HG02763 (cell line): ENCODE measurements at regions not wholly inside any gene's neighbourhood (a gene's known extent, or its start where the extent isn't known, plus 50 kb on each side); places are given as distances from the start of the nearest gene placed in this dataset.
"Not testable (repeated sequence)": the region's sequence is repeated elsewhere in the genome, so short reads cannot be mapped to it uniquely, and the experiment has no call there.

Source experiments
- ATAC-seq: cut with Tn5 transposase; IDR thresholded peaks from one replicate; pipeline ENCODE4 v1.9.1; 2021; ENCODE audit warnings: mild to moderate bottlenecking, moderate library complexity; ENCODE audit not compliant: unreplicated experiment

DNA sequence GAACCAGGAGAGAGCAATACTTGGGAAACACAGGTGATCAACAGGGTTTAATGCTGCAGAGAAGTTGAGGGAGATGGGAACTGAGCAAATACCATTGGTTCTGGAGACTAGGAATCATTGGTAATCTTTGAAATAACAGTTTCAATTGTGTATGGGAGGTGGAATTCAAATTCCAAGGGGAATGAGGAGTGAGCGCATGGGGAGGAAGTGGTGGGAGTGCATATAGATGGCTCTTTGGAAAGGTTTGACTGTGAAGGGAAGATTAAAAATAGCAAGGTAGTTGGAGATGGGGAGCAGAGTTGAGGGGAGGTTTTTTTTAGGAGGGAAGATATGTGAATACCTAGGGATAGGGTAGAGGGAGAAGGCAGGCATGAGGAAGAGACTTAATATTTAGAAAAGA lies 51.1 kb upstream of the ROPN1 start:
- ATAC-seq, result no peak

DNA sequence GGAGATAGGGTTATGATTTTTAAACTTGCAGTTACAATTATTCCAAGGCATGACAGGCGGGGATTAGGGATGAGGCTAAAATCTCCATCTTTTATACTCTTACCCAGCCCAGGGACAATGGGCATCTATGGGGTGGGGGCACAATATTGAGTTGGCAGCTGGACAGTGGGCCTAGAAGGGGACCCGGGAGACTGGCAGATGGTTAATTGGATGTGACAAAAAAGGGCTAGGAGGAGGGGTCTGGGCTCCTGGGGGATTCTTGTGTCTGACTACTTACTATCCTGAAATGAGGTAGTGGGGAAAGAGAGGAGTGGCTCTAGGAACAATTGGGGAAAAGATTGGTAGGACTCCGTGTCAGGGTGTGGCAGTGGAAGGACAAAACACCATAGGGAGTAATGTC lies 53.0 kb upstream of the ROPN1 start:
- ATAC-seq, result no peak

DNA sequence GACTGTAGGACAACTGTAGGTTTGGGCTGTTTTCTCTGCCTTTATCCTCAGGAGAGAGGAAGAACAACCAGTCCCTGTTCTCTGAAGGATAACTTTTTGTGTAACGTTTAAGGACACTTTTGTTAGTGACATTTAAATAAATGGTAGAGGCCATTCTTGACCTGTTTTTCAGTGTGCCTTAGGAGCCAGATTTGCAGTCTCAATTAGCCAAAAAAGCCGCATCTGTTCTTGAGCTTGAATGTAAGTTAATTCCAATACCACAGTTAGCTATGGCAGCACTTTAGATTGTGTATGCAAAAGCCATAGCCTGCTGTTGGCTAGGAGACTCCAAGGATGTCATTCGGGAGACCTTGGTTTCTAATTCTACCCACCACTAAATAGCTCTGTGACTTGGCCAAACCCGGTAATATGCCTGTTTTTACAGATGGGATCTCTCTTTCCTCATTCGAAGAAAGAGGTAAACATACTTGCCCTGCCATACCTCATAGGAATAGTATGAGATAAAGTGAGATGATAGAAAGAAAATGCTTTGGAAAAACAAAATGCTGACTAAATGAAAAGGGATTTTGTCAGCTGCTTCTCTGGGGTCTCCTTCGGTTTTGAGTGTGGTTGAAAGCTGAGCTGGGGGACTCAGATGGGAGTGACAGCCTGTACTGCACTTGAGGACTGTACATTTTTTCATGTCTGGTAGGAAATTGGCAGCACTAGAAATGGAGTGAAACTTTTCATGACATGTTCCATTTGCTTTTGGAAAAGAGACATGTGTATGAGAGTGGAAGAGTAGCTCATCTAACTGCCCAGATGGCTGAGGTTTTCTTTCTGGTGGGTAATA lies 57.3 kb upstream of the ROPN1 start:
- no peak for ATAC-seq

DNA sequence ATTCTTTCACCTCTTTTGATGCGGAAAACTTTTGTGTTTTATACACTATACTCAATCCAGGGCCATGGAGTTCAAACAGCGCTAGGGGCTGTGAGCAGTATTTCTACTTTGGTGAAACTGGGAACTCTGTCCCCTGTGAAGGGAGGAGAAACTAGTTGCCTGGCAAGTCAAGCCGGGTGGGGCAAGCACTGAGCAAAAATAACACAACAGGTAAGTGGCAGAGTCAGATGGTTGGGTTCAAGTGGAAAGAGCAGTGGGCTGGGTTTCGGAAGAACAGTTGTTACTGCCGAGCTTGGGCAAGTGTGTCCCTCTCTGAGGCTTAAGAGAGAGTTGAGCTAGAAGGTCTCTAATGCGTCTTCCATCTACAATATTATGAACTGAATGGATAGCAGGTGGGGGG lies 59.7 kb upstream of the ROPN1 start:
- no peak for ATAC-seq

DNA sequence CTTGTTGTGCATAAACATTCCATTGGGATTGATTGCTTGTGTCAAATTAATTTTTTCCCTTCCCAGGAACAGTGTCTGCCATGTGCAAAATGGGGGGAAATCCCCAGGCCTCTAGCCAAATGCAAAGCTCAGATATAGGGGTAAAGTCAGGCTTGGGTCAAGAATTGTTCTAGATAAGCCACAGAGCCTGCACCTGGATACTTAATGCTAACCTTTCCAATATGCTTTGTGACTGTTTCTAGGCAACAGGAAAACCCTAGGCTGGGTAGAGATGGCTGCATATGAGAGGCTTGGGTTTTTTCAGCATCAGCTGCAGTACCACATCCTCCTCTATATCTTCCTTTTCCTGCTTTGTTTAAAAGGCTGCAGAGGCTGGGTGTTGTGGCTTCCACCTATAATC lies 61.9 kb upstream of the ROPN1 start:
- no peak for ATAC-seq

DNA sequence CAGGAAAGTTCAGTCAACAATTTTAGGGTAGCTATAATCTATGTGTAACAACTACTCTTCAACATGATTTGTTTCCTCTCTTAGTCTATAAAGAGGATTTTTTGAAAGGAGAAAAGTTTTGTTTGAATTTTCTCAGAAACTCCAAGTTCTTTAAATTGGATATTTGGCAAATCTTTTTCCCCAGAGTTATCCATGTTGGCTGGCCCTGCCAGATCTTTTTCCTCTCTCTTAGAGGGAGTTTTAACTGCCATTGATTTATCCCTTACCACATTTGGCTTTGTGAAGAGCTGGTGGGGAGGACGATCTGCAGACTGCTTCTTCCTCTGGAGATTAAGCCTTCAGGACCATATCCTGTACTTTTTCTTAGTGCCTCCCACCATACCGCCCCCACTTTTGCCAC lies 64.9 kb upstream of the ROPN1 start:
- no peak for ATAC-seq

DNA sequence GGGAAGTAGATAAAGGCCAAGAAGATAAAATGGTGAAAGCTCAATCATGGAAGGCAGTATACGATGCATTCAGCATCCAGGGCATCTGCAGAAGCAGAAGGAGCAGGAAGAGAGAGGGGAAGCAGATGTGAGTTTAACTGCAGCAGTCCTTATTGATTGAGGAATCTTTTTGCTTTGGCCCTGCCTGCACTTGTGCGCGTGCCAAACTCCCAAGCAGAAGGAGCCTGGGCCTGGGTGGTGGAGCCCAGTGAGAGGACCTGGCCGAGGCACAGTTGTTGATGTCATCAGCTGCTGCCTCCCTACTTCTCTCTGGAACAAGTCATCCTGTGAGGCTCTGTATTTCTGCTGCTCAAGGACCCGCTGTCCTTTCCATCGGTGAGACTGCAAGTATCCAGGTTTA lies 65.5 kb upstream of the ROPN1 start:
- no peak for ATAC-seq

DNA sequence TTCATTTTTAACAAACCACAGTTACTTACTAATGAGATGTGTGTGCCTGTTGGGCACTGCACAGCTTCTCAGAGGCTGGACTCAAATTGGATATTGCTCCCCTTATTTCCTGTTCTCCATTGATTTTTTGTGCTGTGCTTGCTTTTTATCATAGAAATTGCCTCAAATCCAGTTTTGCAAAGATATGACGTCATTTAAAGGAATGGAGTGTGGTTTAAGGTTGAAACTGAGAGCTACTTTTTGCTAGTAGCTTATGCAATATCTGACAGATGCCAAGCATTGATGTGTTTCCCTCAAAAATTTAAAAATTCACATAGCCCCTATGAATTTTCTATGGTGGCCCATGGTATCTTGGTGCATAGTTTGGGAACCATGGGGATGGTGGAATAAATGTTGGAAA lies 67.7 kb upstream of the ROPN1 start:
- ATAC-seq, result no peak

DNA sequence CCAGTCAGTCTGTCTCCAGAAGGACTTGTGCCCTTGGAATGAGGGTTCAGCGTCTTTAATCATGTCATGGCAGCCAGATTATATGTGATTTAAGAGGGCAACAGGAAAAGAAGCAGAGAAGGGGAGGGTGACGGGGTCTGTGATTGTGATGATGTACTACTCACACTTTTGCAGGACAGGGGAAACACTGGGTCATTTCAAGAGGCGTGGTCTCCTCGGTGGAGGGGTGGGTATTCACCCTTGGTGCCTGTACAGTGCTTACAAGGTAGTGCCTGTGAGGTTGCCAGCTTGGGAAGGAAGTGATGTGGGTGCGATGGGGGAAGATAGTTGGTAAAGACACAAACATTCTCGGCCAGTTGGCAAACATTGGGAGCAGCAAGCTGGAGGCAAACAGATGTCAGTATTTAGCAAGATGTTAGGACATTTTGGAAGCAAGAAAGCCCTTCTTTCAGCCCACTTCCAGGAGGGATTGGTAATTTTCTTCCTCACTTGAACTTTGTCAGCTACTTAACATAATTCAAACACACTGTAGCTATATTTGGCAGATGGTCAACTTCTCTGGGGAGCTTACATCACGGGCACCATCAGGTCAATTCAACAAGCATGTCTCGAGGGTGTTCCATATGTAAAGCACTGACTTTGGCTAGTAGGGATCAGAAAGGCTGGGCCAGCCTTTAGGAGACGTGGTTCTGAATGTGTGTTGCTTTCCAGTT lies 71.4 kb upstream of the ROPN1 start:
- ATAC-seq, result no peak

DNA sequence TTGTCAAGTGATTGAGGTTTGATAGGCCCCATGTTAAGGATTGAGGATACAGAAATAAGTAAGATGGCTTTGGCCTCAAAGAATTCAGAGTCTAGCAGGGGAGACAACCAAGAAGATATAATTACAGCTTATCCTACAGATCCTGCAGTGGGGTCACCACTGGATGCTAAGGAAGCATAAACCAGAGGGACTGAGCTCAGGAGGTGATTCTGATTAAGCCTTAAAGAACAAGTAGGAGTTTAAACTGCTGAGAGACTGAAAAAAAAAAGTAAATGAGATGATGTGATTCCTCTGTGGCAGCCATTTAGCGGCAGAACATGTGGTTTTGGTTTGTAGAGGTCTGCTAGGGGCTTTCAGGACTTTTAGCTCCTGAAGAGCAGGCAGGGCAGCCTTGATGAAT lies 72.1 kb upstream of the ROPN1 start:
- no peak for ATAC-seq

DNA sequence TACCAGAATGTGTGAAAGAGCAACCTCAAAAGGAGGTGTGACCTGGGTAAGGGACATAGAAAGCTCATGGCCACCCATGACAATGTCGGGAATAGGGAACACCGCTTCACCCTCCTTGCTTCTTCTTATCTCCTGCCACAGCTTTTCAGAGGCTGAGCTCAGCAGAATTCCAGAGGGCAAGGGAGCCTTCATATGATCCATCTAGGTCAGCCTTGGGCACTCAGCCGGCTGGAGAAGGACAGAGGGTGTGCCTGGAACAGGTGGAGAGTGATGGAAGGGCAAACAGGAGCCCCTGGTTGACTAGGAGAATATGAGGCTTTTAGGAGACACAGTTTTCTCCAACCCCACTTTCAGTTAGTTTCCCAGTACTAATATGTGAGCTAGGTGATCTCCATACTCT lies 74.6 kb upstream of the ROPN1 start:
- ATAC-seq, result not testable (repeated sequence)

DNA sequence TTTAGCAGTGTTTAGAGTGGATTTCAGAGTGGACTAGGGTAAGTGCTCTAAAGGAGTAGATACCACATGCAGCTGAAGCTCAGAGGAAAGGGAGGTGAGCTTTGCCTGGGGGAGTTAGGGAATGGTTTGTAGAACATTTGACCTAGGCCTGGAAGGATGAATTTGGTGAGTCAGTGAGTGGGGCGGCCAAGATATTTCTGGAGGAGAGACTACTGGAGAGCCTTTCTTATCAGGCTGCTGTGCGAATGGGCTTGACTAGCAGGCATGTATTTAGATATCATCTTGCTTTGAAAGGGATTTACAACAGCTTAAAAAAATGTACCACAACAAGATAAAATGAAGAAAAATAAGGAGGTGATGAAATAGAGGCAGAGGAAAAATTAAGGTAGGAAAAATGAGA lies 77.8 kb upstream of the ROPN1 start:
- ATAC-seq, result not testable (repeated sequence)

DNA sequence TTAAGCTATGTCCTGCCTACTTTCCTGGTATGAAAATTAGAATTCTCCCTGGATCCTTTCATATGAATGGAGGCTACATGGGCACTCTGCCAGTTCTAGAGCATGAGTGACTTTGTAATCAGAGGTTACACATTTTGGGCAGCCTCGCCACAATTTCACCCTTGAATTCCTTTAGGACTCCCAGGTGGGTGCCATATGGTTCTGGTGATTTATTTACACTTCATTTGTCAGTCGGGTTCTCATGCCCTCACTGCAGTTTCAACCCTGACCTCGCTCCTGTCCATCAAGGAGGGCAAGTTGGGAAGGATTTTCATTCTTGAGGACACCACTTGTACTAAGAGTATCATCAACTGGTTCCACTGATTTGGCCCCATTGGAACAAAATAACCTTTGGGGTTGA lies 83.2 kb upstream of the ROPN1 start:
- not testable (repeated sequence) for ATAC-seq

DNA sequence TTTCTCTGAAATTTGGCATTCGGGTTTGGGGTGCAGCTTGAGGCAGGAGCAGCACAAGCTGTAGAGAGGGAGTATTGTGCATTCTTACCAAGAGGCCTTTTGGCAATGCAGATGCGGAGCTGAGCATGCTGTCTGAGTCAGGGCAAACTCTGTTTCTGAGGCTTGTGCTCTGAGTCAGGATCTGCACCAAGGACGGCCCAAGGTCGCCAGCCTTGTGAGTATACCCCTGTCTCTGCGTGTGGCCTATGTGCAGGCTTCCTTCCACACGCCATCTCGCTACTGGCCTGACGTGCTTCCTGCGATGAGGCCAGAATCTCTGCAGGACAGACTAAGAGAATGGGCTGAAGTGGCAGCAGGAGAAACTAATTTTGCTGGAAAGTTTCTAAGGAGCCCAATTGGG lies 83.8 kb upstream of the ROPN1 start:
- no peak for ATAC-seq

DNA sequence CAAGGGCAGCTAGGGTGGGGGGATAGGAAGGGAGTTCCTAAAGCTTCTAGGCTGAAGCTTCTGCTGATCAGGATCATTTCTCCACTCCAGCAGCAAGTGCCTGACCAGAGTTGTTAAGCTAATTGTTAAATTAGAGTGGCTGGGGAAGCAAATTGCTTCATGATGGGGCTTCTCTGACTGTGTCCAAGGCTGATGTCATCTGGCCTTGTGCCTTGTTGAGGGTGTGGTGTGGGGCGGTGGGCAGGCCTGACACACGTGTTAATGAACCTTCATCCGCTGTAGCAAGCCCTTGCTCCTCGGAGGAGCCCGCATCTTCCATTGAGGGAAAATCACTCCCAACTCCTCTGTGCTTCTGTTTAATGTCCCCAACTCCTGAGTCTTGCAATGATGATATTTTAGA lies 84.3 kb upstream of the ROPN1 start:
- no peak for ATAC-seq

DNA sequence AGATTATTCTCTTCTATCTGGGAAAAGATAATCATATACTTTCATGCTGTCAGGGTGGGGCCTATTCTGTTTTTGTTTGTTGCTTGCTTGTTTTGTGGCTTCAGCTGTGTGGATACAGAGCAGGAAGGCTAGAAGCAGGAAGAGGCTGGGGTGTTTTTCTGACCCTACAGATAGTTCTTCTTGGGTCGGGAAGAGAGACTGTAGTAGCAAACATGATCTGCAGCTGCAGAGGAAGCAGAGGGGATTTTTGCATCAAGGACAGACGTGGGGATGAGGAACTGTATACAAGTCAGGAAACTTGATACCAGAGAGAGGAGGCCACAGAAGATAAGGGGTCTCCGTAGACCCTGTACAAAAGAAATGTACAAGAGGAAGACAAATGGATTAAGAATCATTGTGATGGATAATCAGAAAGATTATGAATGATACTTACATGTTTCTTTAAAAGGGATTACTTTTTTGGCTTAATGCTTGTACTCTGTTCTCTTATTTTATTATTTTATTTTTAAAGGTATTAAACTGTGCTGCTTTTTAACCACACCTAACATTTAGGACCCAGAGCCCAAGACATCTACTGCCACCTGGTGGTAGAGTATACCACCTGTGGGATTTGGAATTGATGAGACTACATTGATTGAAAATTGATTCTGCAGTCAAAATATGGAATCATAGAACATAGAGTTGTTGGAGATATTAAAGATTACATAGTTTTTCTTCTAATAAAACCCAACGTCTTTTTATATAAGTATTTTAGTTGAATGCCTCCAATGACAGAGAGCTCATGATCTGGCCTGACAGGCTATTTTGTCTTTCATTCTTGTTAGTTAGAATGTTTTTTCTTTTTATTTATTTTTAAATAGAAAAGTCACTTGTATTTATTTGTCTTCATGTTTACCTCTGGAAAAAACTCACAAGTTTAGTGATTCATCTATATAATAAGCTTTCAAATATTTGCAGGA lies 87.3 kb upstream of the ROPN1 start:
- no peak for ATAC-seq

DNA sequence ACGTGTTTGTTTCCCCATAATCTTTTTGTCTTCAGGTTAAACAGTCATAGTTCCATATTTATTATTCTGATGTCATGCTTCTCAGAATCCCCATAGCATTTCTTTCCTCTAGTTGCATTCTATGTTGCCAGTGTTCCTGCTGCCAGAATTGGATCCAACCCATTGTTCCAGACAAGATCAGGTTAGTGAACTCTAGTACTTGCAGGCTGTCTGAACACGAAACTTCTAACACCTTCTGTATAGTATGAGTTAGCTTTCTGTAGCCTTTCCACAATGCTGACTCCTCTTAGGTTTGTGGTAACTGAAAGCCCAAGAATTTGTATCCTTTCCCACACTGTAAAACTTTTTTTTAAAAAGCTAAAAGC lies 88.0 kb upstream of the ROPN1 start:
- no peak for ATAC-seq

DNA sequence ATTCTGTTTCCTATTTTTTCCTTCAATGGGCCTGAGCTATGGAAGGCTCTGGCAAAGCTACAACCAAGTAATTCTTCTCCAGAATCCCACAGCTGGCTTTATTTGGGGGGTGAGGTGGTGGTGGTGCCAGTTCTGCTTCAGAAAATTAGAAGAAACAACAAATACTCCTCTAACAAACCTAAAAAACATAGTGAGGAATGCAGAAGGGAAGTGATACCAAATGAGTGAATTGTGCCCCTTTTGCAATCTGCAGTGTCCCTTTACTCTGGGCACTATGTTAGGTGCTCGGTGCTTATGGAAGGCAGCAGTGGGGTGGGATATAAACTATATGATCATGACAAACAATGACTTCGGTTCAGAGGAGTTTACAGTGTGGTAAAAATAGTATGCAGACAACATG lies 90.4 kb upstream of the ROPN1 start:
- ATAC-seq, result no peak

DNA sequence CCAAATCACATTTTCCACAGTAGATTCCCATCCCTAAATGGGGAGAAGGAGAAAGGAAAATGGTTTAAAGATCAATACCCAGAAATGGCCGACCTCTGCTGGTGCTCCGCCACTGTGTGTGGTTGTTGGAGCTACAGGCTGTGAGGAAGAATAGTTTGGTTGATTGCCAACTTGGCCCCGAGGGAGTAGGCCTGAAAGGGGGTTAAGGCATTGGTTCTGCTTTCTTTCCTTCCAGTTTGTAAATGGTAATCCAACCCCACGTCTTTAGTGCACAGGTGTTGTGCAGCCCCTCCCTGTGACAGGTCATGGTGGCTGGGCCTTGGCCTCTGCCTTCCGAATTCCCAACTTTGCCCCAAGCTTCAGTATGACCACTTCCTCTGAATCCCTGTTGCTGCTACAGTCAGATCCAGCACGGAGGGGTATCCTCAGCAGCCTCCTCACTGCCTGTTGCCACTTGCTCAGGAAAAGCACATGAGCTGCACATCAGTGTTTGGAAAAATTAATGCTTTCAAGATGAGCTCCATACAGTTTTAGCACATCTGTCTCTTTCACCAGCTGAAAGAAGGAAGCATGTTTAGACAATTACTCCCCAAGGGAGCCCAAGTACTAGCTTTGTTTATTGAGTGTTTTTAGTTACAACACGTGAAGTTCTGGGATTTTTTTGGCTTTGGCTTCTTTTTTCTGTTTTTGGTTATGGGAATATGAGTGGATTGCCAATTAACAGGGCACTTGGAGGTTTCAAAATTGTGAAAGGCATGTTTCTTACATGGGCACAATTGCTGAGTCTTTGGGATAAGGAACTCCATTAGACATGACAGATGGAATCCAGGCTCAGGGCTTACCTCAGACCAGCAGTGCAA lies 92.3 kb upstream of the ROPN1 start:
- no peak for ATAC-seq

DNA sequence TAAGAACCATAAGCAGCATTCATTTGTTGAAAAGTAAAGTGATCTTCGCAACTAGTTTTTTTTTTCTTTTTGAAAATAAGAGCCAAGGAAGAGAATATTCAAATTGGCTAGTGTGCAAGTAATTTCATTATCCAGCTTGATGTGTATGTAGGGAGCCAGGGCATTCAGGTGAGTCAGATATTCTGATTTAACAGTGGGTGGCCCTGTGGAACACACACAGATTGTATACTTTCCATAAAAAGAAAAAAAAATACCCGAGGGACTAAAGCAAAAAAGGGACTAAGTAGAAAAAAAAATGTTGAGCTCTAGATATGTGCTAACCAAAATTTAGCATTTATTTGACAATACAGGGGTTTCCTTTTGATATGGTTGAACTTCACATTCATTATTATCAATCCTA lies 96.9 kb upstream of the ROPN1 start:
- ATAC-seq, result no peak

DNA sequence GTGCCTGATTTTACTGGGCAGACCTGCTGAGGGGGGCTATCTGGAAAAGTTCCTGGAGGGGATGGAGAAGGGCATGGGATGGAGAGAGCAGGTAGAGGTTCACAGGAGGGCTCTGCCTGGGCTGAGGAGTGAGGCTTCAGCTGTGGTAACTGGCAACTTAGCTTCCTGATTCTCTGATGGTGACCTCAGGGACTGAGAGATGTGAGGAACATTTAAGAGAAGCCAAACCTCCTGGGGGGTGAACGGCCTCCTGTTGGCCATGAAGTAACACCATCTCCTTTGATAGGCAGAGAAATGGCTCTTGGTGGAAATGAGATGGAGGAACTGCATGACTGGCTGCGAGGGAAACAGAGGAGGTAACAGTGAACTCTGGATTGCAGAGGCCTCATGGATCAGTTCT lies 97.3 kb upstream of the ROPN1 start:
- ATAC-seq, result no peak
